Natural killer cell (primary cell): ENCODE measurements at regions not wholly inside any gene's neighbourhood (a gene's known extent, or its start where the extent isn't known, plus 50 kb on each side); places are given as distances from the start of the nearest gene placed in this dataset.
"Not testable (repeated sequence)": the region's sequence is repeated elsewhere in the genome, so short reads cannot be mapped to it uniquely, and the experiment has no call there.

Experiments
- ATAC-seq, 3 donors: fragments of 150-1000 bp in 2 of 3; fragments of 200-7000 bp in 1 of 3; cut with Tn5 transposase; 1 replicate in 1 of 3; 2 replicates in 2 of 3; pipeline ENCODE4 v1.10.0; 2021; ENCODE audit warnings: mild to moderate bottlenecking in 2 of 3, moderate library complexity in 2 of 3
- DNase-seq, 2 donors: peaks; one replicate each; pipeline versions ENCODE4 v3.0.0 to v3.0.0-alpha.2; 2013 to 2021; ENCODE audit warnings: mixed read lengths in 1 of 2
- H3K27ac ChIP-seq: one replicate; pipeline ENCODE4 v1.5.1; 2013; ENCODE audit warnings: mild to moderate bottlenecking, low read length
- H3K27me3 ChIP-seq: one replicate; pipeline ENCODE4 v1.6.1; 2013; ENCODE audit warnings: low read length; ENCODE audit not compliant: control insufficient read depth, insufficient read depth
- H3K36me3 ChIP-seq: one replicate; pipeline ENCODE4 v1.6.1; 2013; ENCODE audit warnings: low read length; ENCODE audit not compliant: control insufficient read depth, insufficient read depth
- H3K4me1 ChIP-seq: one replicate; pipeline ENCODE4 v1.6.1; 2013; ENCODE audit warnings: low read length; ENCODE audit not compliant: control insufficient read depth, insufficient read depth
- H3K4me3 ChIP-seq: one replicate; pipeline ENCODE4 v1.5.1; 2013; ENCODE audit warnings: low read length
- H3K9me3 ChIP-seq: one replicate; pipeline ENCODE4 v1.6.1; 2013; ENCODE audit warnings: low read length; ENCODE audit not compliant: control insufficient read depth, insufficient read depth
- H3K27ac Mint-ChIP-seq, 2 donors: one replicate each; pipeline ENCODE4 v1.8.0; 2022; ENCODE audit warnings: mild to moderate bottlenecking in 2 of 2, mixed read lengths in 2 of 2, moderate library complexity in 1 of 2
- H3K27me3 Mint-ChIP-seq, 2 donors: one replicate each; pipeline ENCODE4 v1.8.0; 2022; ENCODE audit warnings: low read depth in 2 of 2, mixed read lengths in 2 of 2
- H3K36me3 Mint-ChIP-seq: one replicate; pipeline ENCODE4 v1.8.0; 2022; ENCODE audit warnings: mixed read lengths
- H3K4me1 Mint-ChIP-seq, 2 donors: one replicate each; pipeline ENCODE4 v1.8.0; 2022; ENCODE audit warnings: mixed read lengths in 2 of 2
- H3K4me3 Mint-ChIP-seq: one replicate; pipeline ENCODE4 v1.8.0; 2022; ENCODE audit warnings: mild to moderate bottlenecking, moderate library complexity, mixed read lengths
- H3K9me3 Mint-ChIP-seq, 2 donors: one replicate each; pipeline ENCODE4 v1.8.0; 2022; ENCODE audit warnings: mixed read lengths in 2 of 2
- WGBS: methylation state at CpG from one replicate; pipeline ENCODE4 v1.1.7; 2013; ENCODE audit warnings: missing lambda C conversion rate; ENCODE audit not compliant: insufficient coverage; 5-methylcytosine and 5-hydroxymethylcytosine counted together
- intact Hi-C: fragments of 100-400 bp; cut with micrococcal nuclease; formaldehyde crosslinking; loops from one replicate; pipeline ENCODE4 v1.14.2; 2022
- TF ChIP-seq, protein P1 (sequence below): fragments of 200-600 bp; IDR thresholded peaks from one replicate; pipeline ENCODE4 v1.8.0; 2022; ENCODE audit warnings: antibody characterized with exemption

DNA sequence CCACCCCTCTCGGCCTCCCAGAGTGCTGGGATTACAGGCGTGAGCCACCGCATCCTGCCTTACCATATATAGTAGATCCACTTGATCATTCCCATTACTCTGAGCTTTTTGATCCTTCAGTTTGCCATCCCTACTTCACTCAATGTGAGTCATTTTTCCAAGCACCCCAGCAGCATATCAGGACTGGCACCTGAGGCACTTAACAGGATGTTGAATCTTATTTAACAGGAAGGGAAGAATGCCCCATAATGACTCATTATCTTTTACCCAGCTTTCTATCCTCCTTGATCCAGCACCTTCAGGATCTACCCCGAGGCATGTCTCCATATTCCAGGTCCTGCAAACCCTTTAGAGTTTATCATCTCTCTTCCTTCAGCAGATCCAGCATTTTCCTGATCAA, 84.9 kb upstream of the CMKLR1 start:
- no peaks in the 10 kb centered on the region for H3K27me3 ChIP-seq
- WGBS: 77% methylated on average over 4 of the region's 4 CpGs
- H3K4me1 Mint-ChIP-seq: peaks cover 0 to 6% of the 10 kb centered on the region in 2 donors
- H3K36me3 Mint-ChIP-seq: no peaks in the 10 kb centered on the region
- no peak overlapping the region for H3K4me3 ChIP-seq
- H3K4me3 Mint-ChIP-seq: no peak overlapping the region
- no peak for DNase-seq
- H3K27ac Mint-ChIP-seq: no peak overlapping the region
- H3K4me1 ChIP-seq: no peaks in the 10 kb centered on the region
- intact Hi-C loops: no loop called here
- ATAC-seq: no peak
- no peaks in the 10 kb centered on the region for H3K36me3 ChIP-seq
- TF ChIP-seq, protein P1, sequence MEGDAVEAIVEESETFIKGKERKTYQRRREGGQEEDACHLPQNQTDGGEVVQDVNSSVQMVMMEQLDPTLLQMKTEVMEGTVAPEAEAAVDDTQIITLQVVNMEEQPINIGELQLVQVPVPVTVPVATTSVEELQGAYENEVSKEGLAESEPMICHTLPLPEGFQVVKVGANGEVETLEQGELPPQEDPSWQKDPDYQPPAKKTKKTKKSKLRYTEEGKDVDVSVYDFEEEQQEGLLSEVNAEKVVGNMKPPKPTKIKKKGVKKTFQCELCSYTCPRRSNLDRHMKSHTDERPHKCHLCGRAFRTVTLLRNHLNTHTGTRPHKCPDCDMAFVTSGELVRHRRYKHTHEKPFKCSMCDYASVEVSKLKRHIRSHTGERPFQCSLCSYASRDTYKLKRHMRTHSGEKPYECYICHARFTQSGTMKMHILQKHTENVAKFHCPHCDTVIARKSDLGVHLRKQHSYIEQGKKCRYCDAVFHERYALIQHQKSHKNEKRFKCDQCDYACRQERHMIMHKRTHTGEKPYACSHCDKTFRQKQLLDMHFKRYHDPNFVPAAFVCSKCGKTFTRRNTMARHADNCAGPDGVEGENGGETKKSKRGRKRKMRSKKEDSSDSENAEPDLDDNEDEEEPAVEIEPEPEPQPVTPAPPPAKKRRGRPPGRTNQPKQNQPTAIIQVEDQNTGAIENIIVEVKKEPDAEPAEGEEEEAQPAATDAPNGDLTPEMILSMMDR: no peak
- H3K9me3 ChIP-seq: no peaks in the 10 kb centered on the region
- H3K27ac ChIP-seq: no peak overlapping the region
- H3K9me3 Mint-ChIP-seq: no peaks in the 10 kb centered on the region
- peaks cover 0 to 5% of the 10 kb centered on the region in 2 donors for H3K27me3 Mint-ChIP-seq

DNA sequence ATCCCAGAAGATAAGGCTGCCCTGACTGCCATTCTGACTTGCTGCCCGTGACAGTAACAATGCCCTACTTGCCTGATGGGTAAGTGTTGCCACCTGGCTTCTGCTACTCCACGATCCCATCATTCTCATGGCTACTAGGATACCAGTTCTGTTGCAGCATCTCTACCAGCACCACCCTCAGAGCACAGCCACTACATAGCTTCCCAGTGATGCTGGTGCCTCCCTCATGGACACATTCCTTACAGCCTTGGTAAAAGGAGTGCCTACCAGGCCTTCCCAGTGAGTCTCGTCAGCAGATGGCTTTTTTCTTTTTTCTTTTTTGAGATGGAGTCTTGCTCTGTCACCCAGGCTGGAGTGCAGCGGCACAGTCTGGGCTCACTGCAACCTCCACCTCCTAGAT, 84.4 kb upstream of the CMKLR1 start:
- Mint-ChIP-seq H3K4me1 (peaks cover 0 to 6% of the 10 kb centered on the region in 2 donors), H3K36me3 (no peaks in the 10 kb centered on the region), H3K9me3 (no peaks in the 10 kb centered on the region), H3K4me3 (no peak overlapping the region), H3K27ac (no peak overlapping the region), H3K27me3 (peaks cover 0 to 5% of the 10 kb centered on the region in 2 donors)
- H3K4me1 ChIP-seq: no peaks in the 10 kb centered on the region
- TF ChIP-seq, protein P1: no peak
- H3K36me3 ChIP-seq: no peaks in the 10 kb centered on the region
- no peak overlapping the region for H3K27ac ChIP-seq
- intact Hi-C loops: no loop called here
- H3K4me3 ChIP-seq: no peak overlapping the region
- no peaks in the 10 kb centered on the region for H3K27me3 ChIP-seq
- DNase-seq (no peak), ATAC-seq (no peak)
- no peaks in the 10 kb centered on the region for H3K9me3 ChIP-seq
- WGBS: 77% methylated on average over 4 of the region's 4 CpGs

DNA sequence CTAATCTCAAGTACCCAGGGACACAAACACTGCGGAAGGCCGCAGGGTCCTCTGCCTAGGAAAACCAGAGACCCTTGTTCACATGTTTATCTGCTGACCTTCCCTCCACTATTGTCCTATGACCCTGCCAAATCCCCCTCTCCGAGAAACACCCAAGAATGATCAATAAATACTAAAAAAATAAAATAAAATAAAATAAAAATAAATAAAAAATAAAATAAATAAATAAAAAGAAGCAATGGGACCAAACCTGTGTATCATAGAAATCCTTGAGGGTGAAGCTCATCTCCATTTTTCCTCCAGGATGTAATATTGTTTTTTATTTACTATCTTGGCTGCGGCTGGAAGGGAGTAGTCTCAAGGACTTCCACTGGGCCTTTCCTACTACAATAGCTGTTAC, 82.0 kb upstream of the CMKLR1 start:
- DNase-seq, H3K4me3 ChIP-seq, H3K27me3 ChIP-seq, H3K36me3 ChIP-seq, H3K4me1 Mint-ChIP-seq, H3K27ac ChIP-seq, H3K9me3 Mint-ChIP-seq, ATAC-seq, H3K4me3 Mint-ChIP-seq, intact Hi-C loops, H3K9me3 ChIP-seq, H3K27ac Mint-ChIP-seq, H3K36me3 Mint-ChIP-seq, H3K27me3 Mint-ChIP-seq, H3K4me1 ChIP-seq: not testable (repeated sequence)
- 100% methylated on average over 1 of the region's 4 CpGs for WGBS

DNA sequence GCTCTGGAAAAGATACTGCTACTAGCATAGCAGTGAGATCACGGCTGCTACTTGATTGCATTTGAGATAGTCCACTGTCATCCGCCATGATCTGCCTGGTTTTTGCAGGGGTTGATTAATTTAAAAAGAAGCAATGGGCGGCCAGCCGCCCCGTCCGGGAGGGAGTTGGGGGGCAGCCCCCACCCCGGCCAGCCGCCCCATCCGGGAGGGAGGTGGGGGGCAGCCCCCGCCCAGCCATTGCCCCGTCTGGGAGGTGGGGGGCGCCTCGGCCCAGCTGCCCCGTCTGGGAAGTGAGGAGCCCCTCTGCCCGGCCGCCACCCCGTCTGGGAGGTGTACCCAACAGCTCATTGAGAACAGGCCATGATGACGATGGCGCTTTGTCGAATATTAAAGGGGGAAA, 81.3 kb upstream of the CMKLR1 start:
- intact Hi-C loops, H3K4me1 Mint-ChIP-seq, H3K36me3 Mint-ChIP-seq, H3K4me3 Mint-ChIP-seq, H3K9me3 ChIP-seq, H3K36me3 ChIP-seq, H3K27ac ChIP-seq, H3K9me3 Mint-ChIP-seq, H3K4me3 ChIP-seq, H3K27me3 ChIP-seq, H3K27me3 Mint-ChIP-seq, DNase-seq, ATAC-seq, H3K4me1 ChIP-seq, H3K27ac Mint-ChIP-seq: not testable (repeated sequence)
- WGBS: 92% methylated on average over 20 of the region's 20 CpGs

DNA sequence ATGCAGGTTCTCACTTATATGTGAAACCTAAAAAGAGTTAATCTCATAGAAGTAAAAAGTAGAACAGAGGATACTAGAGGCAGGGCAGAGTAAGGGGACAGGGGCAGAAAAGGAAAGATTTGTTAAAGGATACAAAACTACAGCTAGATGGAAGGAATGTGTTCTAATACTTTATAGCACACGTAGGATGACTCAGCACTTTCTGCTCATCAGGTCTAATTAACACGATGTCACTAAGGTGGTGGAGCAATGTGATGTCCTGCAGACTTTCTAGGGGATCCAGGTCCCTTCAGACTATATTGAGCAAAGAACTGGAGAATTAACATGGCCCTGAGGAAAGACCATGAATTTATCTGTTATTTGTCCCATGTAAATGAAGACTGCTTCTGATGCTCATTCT, 80.8 kb upstream of the CMKLR1 start:
- 67% methylated on average over 2 of the region's 2 CpGs for WGBS
- H3K4me1 Mint-ChIP-seq: peaks cover 0 to 6% of the 10 kb centered on the region in 2 donors
- TF ChIP-seq, protein P1: no peak
- no peak overlapping the region for H3K27ac Mint-ChIP-seq
- no peak overlapping the region for H3K4me3 Mint-ChIP-seq
- Histone ChIP-seq H3K4me1 (no peaks in the 10 kb centered on the region), H3K27ac (no peak overlapping the region), H3K27me3 (no peaks in the 10 kb centered on the region), H3K36me3 (no peaks in the 10 kb centered on the region), H3K9me3 (no peaks in the 10 kb centered on the region), H3K4me3 (no peak overlapping the region)
- intact Hi-C loops: no loop called here
- H3K27me3 Mint-ChIP-seq: peaks cover 0 to 7% of the 10 kb centered on the region in 2 donors
- no peaks in the 10 kb centered on the region for H3K36me3 Mint-ChIP-seq
- no peak for DNase-seq
- H3K9me3 Mint-ChIP-seq: peaks cover 2 to 5% of the 10 kb centered on the region in 2 donors
- ATAC-seq: no peak
